Right forelimb (tissue), 1 donor: ENCODE measurements at regions not wholly inside any gene's neighbourhood (a gene's known extent, or its start where the extent isn't known, plus 50 kb on each side); places are given as distances from the start of the nearest gene placed in this dataset.
"Not testable (repeated sequence)": the region's sequence is repeated elsewhere in the genome, so short reads cannot be mapped to it uniquely, and the experiment has no call there.

Experiments
- DNase-seq: peaks from one replicate; pipeline ENCODE4 v3.0.0-alpha.2; 2018

GRCh38 chr4:108453366-108453765 lies 167.0 kb upstream of the RPL34 start:
- no peak for DNase-seq

GRCh38 chr4:108450236-108450898 lies 170.0 kb upstream of the RPL34 start:
- no peak for DNase-seq

GRCh38 chr4:108449129-108449528 lies 171.2 kb upstream of the RPL34 start:
- no peak for DNase-seq

GRCh38 chr4:108446556-108446955 lies 173.8 kb upstream of the RPL34 start:
- DNase-seq = no peak

GRCh38 chr4:108445716-108446115 lies 174.7 kb upstream of the RPL34 start:
- DNase-seq = no peak

GRCh38 chr4:108443585-108443984 lies 176.8 kb upstream of the RPL34 start:
- no peak for DNase-seq

GRCh38 chr4:108433832-108434231 lies 186.5 kb upstream of the RPL34 start:
- DNase-seq = no peak

GRCh38 chr4:108433394-108433793 lies 187.0 kb upstream of the RPL34 start:
- DNase-seq = not testable (repeated sequence)

GRCh38 chr4:108432418-108432817 lies 188.0 kb upstream of the RPL34 start:
- DNase-seq = no peak

- DNase-seq = no peak
Measured at GRCh38 chr4:108431986-108432385, 188.4 kb upstream of the RPL34 start.

GRCh38 chr4:108430921-108431320 lies 189.5 kb upstream of the RPL34 start:
- no peak for DNase-seq

GRCh38 chr4:108429662-108430061 lies 190.7 kb upstream of the RPL34 start:
- no peak for DNase-seq

GRCh38 chr4:108428923-108429322 lies 191.5 kb upstream of the RPL34 start:
- no peak for DNase-seq

- DNase-seq = no peak
Measured at GRCh38 chr4:108427946-108428485, 192.4 kb upstream of the RPL34 start.

GRCh38 chr4:108426493-108426892 lies 193.9 kb upstream of the RPL34 start:
- no peak for DNase-seq

- no peak for DNase-seq
Measured at GRCh38 chr4:108425988-108426387, 194.4 kb upstream of the RPL34 start.

- DNase-seq = no peak
Measured at GRCh38 chr4:108417923-108418322, 202.5 kb upstream of the RPL34 start.

- no peak for DNase-seq
Measured at GRCh38 chr4:108416831-108417230, 203.5 kb upstream of the RPL34 start.

GRCh38 chr4:108415389-108415788 lies 205.0 kb upstream of the RPL34 start:
- DNase-seq = no peak

GRCh38 chr4:108411836-108412235 lies 208.5 kb upstream of the RPL34 start:
- DNase-seq = no peak

- DNase-seq = not testable (repeated sequence)
Measured at GRCh38 chr4:108409691-108410090, 210.7 kb upstream of the RPL34 start.

GRCh38 chr4:108405586-108405985 lies 214.8 kb upstream of the RPL34 start:
- no peak for DNase-seq

- DNase-seq = no peak
Measured at GRCh38 chr4:108400309-108400708, 220.1 kb upstream of the RPL34 start.

GRCh38 chr4:108399610-108400265 lies 220.6 kb upstream of the RPL34 start:
- DNase-seq = no peak

GRCh38 chr4:108398836-108399235 lies 221.5 kb upstream of the RPL34 start:
- DNase-seq = no peak
